OCI-LY3 (cell line): ENCODE measurements at regions not wholly inside any gene's neighbourhood (a gene's known extent, or its start where the extent isn't known, plus 50 kb on each side); places are given as distances from the start of the nearest gene placed in this dataset.

Experiments
- H2AFZ ChIP-seq: fragments of 200-600, 300-600 bp; shearing (Covaris generic); 2 replicates; pipeline ENCODE4 v1.6.0; 2014; ENCODE audit warnings: antibody characterized with exemption, low read depth, low read length
- H3K27ac ChIP-seq: fragments of 200-600, 300-600 bp; sonication (generic); 2 replicates; pipeline ENCODE4 v1.5.1; 2014; ENCODE audit warnings: mild to moderate bottlenecking, low read length, moderate library complexity, mixed read lengths
- H3K27me3 ChIP-seq: fragments of 200-600, 300-600 bp; sonication (generic); 2 replicates; pipeline ENCODE4 v1.6.1; 2014; ENCODE audit warnings: low read depth, low read length, mixed read lengths
- H3K36me3 ChIP-seq: fragments of 200-600, 300-600 bp; sonication (generic); replicated peaks from 2 replicates; pipeline ENCODE3; 2014; ENCODE audit warnings: low read depth, low read length, mixed read lengths
- H3K4me1 ChIP-seq: fragments of 300-600, 200-600 bp; sonication (generic); 2 replicates; pipeline ENCODE4 v1.6.1; 2014; ENCODE audit warnings: low read length, mixed read lengths
- H3K4me2 ChIP-seq: fragments of 200-600, 300-600 bp; sonication (generic); 2 replicates; pipeline ENCODE4 v1.6.1; 2014; ENCODE audit warnings: low read length, mixed read lengths
- H3K4me3 ChIP-seq: fragments of 300-600, 200-600 bp; sonication (generic); 2 replicates; pipeline ENCODE4 v1.5.1; 2014; ENCODE audit warnings: antibody characterized with exemption, mild to moderate bottlenecking, low read length, moderate library complexity
- H3K79me2 ChIP-seq: fragments of 300-600, 200-600 bp; shearing (Covaris generic); 2 replicates; pipeline ENCODE4 v1.6.1; 2014; ENCODE audit warnings: mild to moderate bottlenecking, low read length, mixed read lengths
- H3K9ac ChIP-seq: fragments of 300-600, 200-600 bp; shearing (Covaris generic); 2 replicates; pipeline ENCODE4 v1.6.0; 2014; ENCODE audit warnings: mild to moderate bottlenecking, low read length, moderate library complexity
- H3K9me3 ChIP-seq: fragments of 200-600, 300-600 bp; shearing (Covaris generic); 2 replicates; pipeline ENCODE4 v1.6.1; 2014; ENCODE audit warnings: low read length, mixed read lengths; ENCODE audit not compliant: insufficient read depth
- H4K20me1 ChIP-seq: fragments of 200-600, 300-600 bp; sonication (generic); 2 replicates; pipeline ENCODE4 v1.6.1; 2016; ENCODE audit warnings: low read length, mixed read lengths; ENCODE audit not compliant: insufficient read depth
- EZH2phosphoT487 ChIP-seq: fragments of 200-600 bp; shearing (Covaris generic); IDR thresholded peaks from 2 replicates; pipeline ENCODE4 v1.6.1; 2018; ENCODE audit warnings: antibody characterized with exemption, mixed run types, low read depth
- TF ChIP-seq, protein P1 (sequence below): fragments of 200-600, 300-600 bp; sonication (generic); IDR thresholded peaks from 2 replicates; pipeline ENCODE4 v1.5.1; 2014; ENCODE audit warnings: antibody characterized with exemption, low read length, low read depth

DNA sequence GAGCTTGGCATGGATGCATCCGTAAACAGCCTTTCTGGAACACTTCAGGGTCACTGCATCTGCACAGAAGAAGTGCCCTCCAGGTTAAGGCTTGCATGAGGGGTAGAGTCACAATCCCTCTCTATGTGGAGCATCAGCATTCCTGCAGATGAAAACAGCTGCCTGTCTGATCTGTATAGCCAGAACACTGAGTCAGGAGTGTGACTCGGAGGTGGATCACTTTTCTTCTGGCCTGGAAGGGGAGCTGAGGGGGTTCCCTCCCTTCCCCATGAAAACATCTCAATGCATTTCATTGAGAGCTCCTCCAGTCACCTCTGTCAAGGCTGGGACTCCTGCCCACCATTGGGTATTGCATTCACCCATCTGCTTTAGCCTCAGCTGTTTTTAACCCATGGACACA, 72.5 kb upstream of the SERPINE2 start:
- Histone ChIP-seq H4K20me1 (no peaks in the 10 kb centered on the region), H3K79me2 (no peaks in the 10 kb centered on the region), H2AFZ (no peak overlapping the region), H3K9ac (no peak overlapping the region), H3K36me3 (no peaks in the 10 kb centered on the region), H3K4me1 (no peaks in the 10 kb centered on the region), H3K27me3 (no peaks in the 10 kb centered on the region), H3K9me3 (no peaks in the 10 kb centered on the region), H3K4me2 (no peak overlapping the region), H3K27ac (no peak overlapping the region), H3K4me3 (no peak overlapping the region)
- TF ChIP-seq EZH2phosphoT487 = no peak
- TF ChIP-seq, protein P1, sequence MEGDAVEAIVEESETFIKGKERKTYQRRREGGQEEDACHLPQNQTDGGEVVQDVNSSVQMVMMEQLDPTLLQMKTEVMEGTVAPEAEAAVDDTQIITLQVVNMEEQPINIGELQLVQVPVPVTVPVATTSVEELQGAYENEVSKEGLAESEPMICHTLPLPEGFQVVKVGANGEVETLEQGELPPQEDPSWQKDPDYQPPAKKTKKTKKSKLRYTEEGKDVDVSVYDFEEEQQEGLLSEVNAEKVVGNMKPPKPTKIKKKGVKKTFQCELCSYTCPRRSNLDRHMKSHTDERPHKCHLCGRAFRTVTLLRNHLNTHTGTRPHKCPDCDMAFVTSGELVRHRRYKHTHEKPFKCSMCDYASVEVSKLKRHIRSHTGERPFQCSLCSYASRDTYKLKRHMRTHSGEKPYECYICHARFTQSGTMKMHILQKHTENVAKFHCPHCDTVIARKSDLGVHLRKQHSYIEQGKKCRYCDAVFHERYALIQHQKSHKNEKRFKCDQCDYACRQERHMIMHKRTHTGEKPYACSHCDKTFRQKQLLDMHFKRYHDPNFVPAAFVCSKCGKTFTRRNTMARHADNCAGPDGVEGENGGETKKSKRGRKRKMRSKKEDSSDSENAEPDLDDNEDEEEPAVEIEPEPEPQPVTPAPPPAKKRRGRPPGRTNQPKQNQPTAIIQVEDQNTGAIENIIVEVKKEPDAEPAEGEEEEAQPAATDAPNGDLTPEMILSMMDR = no peak

DNA sequence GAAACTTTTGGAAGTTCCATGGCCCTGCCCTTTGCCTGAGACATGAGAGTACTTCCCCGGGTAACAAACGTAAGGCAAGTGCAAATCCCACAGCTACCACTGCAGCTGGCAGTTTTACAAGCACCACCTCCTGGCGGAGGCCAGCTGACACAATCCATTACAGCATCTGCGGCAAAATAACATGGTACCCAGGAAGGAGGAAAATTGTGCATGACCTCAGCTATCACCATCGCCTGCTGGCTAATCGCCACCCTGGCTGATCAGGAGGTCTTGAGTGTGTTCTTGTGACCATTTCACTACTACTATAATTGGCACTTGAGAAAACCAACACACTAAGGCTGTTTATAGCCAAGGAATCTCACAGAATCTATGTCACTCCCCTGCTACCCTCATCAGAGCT, 71.7 kb upstream of the SERPINE2 start:
- Histone ChIP-seq H2AFZ (no peak overlapping the region), H3K9ac (no peak overlapping the region), H3K4me3 (no peak overlapping the region), H3K27ac (no peak overlapping the region), H3K4me2 (no peak overlapping the region), H4K20me1 (no peaks in the 10 kb centered on the region), H3K36me3 (no peaks in the 10 kb centered on the region), H3K79me2 (no peaks in the 10 kb centered on the region), H3K27me3 (no peaks in the 10 kb centered on the region), H3K9me3 (no peaks in the 10 kb centered on the region), H3K4me1 (no peaks in the 10 kb centered on the region)
- TF ChIP-seq EZH2phosphoT487 = no peak
- TF ChIP-seq, protein P1 = no peak

DNA sequence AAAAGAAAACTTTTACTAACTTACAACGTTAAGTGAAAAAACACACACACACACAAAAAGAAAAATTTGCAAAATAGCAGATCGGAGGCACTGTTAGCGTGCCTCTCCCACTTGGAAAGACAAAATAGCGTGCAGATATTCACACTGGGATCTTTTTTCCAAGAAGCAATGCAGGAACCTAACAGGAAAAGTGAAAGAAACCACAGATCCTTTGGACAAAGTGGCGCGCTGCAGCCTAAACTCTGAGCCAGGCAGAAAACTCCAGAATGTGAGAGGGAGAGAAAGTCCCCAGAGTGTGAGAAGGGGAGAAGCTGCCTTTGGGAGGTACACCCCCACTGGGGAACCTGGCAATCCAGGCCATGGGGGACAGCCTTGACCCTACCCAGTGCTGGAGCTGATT, 70.7 kb upstream of the SERPINE2 start:
- Histone ChIP-seq H3K4me3 (no peak overlapping the region), H3K79me2 (no peaks in the 10 kb centered on the region), H4K20me1 (no peaks in the 10 kb centered on the region), H3K36me3 (no peaks in the 10 kb centered on the region), H3K9ac (no peak overlapping the region), H3K27ac (no peak overlapping the region), H3K27me3 (no peaks in the 10 kb centered on the region), H2AFZ (no peak overlapping the region), H3K4me2 (no peak overlapping the region), H3K4me1 (no peaks in the 10 kb centered on the region), H3K9me3 (no peaks in the 10 kb centered on the region)
- TF ChIP-seq EZH2phosphoT487 = no peak
- TF ChIP-seq, protein P1 = no peak

DNA sequence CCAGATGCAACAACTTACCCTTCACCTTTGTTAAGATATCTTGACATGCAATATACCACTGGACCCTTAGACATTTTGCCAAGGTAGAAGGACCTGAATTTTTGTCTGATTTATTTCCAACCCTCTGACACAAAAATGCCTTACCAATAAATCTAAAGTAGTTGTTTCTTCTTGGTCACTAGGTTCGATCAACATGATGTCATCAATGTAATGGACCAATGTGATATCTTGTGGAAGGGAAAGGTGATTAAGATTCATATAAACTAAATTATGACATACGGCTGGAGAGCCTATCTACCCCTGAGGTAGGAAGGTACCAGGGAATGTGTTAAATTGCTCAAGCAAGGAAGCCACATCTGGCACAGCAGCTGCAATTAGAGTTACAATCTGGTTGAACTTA, 67.7 kb upstream of the SERPINE2 start:
- Histone ChIP-seq H3K4me3 (no peak overlapping the region), H3K79me2 (no peaks in the 10 kb centered on the region), H3K27ac (no peak overlapping the region), H3K4me2 (no peak overlapping the region), H3K9ac (no peak overlapping the region), H4K20me1 (no peaks in the 10 kb centered on the region), H3K27me3 (no peaks in the 10 kb centered on the region), H3K9me3 (no peaks in the 10 kb centered on the region), H3K36me3 (no peaks in the 10 kb centered on the region), H2AFZ (no peak overlapping the region), H3K4me1 (no peaks in the 10 kb centered on the region)
- TF ChIP-seq, protein P1 = no peak
- no peak for TF ChIP-seq EZH2phosphoT487
